Fibroblast of skin of left quadriceps (primary cell): ENCODE measurements at regions not wholly inside any gene's neighbourhood (a gene's known extent, or its start where the extent isn't known, plus 50 kb on each side); places are given as distances from the start of the nearest gene placed in this dataset.
A peak's percentile ranks its signal among the peaks of the same experiment; 100 is the strongest.
"Not testable (repeated sequence)": the region's sequence is repeated elsewhere in the genome, so short reads cannot be mapped to it uniquely, and the experiment has no call there.

ENCODE experiments used
- DNase-seq, 2 experiments: peaks; one replicate each; pipeline ENCODE4 v3.0.0-alpha.2; 2013; ENCODE audit warnings: low read depth in 2 of 2

DNA sequence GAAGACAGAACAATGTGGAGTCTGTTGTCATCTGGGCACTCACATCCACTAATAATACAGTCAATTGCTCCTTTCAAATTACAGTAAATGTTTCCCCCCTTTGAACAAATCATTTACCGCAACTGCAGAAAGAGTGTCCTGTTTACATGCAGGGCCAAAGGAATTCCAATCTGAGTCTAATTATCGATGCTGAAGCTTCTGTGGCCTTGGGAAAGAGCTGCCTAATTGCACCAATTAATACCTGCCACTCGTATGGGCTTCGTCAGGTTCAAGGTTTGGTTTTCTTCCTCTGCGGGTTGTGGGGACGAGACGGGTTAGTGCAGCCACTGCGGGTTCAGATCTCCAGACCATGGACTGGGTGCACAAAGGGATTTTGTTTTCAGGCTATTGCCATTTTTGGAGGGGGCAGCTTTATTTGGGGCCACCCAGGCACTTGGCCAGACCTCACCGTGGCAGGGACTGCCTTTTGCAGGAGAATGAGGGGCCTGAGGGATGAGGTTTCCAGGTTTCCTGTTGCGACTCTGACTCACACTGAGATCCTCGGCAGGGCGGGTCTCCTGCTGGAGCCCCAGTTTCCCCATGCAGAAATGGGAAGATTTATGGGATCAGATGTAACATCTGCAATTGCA, 147.6 kb downstream of the MIAT start:
- DNase-seq = peak; percentile 49 to 56

DNA sequence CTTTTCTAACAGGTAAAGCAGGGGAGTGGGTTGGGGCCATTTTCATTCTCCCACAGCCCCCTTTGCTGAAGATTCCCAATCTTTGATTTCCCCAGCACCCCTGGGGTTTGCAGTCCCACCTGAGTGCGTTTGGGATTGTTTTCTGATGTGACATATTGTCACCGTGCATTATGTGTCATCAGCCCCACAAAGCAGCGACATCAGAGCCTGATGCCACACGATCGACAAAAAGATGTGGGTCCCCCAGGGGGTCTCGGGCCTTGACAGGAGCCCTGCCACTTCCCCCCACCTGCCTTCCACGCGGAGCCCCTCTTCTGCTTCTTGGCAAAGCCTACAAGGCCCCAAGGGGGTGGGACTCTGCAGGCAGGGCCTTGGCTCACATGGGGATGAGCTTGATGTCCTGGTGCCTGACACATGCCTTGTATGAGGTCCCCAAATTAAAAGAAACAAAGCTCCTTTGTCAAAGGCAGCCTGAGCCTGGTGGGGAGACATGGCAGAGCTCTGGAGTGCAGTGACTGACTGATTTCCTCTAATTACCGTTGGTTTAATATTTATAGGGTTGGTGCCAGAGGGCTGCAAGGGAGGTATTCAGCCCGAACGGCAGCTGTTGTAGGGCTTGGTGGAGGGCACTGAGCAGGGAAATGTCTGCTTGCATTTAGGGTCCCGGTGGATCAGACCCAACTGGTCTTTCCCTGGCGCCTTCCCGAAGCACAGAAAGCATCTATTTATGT, 149.2 kb downstream of the MIAT start:
- DNase-seq = no peak

DNA sequence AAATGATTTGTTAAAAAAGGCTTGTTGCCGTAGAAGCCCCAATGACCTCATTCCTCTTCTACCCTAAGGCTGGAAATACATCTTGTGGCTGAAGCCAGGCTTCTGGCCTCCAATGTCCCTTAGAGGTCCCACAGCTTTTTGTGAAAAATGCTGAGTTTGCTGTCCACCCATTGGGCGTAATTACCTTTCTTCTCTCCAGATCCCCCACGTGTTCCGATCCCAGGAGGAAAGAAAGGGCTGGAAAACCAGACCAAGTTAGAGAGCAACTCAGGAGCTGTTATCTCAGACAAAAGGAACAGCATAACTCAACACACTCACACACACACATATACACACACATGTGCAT, 154.2 kb downstream of the MIAT start:
- DNase-seq = no peak

DNA sequence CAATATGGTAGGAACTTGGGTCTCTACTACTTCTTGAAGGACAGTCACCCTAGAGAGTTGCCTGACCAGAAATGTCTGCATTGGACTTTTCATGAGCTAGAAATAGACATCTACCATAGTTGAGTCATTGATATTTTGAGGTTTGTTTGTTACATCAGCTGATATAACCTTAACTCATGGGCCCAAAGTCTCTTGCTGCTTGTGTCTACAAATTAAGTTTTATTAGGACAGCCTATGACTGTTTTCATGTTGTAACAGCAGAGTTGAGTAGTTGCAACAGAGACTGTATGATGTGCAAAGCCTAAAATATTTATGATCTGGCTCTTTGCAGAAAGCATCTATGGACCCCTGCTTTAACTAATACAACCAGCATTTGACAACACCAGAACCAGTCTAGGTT, 155.3 kb downstream of the MIAT start:
- DNase-seq = no peak

DNA sequence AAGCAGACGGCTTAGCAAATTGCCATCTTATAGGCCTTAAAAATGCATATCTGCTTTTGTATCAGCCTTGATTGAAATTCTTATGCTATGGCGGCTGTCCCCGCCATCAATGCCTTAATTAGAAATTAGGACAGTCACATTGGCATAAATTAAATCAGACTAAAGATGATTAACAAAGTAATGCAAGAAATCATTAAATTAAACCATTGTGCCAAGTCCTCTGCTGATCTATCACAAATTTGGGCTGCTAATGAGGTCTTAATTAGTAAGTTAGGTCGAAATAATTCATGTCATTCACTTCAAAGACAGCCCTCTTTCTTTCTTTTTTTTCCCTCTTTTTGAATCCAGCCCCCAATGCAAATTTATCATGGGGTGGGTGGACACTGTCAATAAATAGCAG, 159.3 kb downstream of the MIAT start:
- DNase-seq = no peak

DNA sequence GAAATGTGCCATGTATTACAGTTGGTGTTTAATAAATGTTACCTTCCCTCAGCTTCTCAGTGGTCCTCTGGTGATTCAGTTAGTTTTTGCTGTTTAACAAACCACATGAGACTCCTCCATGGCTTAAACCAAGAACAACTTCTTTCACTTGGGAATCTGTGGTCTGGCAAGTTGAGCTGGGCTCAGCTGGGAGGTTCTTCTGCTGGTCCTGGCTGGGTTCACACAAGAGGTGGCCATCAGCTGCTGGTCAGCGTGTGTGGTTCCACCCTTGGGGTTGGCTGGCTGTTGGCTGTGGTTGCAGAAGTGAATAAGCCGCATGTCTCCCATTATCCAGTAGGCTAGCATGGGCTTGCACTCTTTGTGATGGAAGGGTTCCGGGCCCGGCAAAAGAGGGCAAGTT, 160.5 kb downstream of the MIAT start:
- DNase-seq = no peak

DNA sequence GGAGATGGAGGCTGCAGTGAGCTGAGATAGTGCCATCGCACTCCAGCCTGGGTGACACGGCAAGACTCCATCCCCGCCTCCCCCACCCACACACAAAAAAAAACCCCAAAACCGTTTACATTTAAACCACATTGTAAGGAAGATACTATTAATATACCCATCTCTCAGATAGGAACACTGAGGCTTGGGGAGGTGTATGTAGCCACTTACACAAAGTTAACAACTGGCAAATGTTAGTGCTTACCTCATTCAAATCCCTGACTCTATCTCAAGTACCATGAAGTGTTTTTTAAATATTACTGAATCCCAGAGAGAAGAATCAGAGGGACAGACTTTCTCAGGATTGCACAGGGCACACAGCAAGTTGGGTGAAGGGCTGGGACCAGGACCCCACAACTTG, 164.5 kb downstream of the MIAT start:
- DNase-seq = no peak

DNA sequence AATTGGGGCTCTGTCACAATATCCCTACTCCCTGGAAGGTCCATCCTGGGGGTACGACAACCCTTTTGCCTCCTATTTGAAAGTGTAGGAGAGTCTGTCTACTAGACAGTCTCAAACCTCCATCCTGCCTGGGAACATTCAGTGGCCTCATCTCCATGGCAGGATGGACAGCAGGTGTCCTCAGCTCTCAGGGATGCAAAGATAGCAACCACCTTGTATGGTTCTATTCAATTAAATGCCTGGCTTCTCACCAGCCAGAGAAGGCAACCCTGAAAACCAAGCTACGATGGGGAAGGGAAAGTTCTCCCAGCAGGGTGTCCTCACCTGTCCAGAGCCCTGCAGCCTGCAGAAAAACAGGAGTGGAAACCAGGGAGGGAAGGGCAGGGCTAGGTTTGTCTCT, 164.9 kb downstream of the MIAT start:
- DNase-seq = no peak

DNA sequence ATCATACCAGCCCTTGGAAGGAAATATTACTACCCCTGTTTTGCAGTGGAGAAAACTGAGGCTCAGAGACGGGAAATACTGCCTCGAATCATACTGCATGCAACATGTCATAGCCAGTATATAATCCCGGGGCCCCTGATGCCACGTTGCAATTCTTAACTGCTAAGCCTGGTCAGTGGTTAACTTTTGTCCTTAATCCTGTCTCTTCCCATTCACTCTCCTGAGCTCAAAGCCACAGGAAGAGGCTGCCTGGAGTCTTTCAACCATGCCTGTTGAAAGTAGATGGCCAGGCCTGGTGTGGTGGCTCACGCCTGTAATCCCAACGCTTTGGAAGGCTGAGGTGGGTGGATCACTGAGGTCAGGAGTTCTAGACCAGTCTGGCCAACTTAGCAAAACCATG, 166.6 kb downstream of the MIAT start:
- DNase-seq = no peak

DNA sequence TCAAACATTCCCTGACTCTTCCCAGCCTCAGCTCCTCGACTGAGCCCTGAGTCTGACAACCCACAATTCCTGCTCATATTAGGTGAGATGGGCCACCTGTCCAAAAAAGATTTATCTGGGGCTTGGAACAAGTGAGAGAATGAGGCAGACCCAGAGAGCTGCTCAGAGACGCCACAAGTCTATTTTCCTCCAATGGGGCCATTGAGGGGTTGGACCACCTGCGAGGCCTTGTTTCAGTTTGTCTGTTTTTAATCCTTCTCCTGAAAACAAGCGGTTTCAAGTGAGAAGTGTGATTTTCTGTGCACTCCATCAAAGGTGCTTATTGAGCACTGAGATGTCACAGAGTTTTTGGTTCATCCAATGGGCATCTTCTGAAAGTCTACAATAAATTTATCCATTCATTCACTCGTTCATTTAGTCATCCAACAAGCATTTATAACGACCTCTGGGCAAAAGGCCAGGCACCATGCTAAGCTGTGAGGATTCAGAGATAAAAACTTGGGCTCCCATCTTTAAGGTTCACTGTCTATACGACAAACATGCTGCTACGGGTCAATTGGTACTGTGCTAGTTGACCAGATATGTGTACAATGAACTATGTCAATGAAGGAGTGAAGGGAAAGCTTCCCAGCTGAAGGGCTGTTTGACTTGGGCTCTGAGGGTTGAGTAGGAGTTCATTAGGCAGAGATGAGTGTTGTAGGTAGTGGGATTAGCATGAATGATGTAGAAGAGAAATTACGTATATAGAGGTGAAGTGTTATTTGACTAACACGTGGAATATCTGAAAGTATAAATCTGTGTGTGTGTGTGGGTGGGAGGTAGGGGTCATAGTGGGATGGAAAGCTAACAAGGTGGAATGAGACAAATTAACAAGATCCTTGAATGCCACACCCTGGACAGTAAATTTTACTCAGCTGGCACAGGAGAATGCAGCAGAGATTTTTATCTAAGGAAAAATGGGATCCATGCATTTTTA, 168.9 kb downstream of the MIAT start:
- no peak for DNase-seq

DNA sequence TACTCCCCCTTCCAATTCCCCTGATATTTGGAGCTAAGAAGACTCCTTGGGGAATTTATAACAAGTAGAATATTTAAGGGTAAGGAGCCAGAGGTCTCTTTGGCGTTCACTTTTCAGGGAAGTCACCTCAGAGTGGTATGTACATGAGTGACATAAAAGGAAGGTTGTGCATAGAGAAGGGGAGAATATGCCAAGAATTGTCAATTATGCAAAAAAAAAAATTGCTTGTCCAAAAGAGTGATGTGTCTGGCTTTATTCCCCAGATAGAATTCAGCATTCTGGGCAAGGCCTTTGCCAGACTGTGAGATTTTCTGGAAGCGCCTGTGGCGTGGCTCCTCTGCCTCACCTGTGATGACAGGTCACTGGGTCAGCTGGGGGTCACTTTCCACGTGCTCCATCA, 170.2 kb downstream of the MIAT start:
- no peak for DNase-seq

DNA sequence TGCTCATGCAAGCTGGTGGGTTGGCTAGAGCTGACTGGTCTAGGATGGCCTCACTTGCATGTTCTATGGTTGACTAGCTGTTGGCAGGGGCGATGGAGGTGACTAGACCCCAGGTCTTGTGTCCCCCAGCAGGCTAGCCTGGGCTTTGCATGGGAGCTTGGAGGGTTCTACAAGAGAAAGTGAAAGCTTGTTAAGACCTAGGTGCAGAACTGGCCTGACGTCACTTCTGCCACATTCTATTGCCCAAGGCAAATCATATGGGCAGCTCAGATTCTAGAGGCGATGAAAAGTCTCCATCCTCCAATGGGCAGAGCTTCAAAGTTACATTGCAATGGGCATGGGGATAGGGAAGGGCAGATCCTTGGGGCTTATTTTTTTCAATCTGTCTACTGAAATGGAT, 170.9 kb downstream of the MIAT start:
- DNase-seq = no peak

DNA sequence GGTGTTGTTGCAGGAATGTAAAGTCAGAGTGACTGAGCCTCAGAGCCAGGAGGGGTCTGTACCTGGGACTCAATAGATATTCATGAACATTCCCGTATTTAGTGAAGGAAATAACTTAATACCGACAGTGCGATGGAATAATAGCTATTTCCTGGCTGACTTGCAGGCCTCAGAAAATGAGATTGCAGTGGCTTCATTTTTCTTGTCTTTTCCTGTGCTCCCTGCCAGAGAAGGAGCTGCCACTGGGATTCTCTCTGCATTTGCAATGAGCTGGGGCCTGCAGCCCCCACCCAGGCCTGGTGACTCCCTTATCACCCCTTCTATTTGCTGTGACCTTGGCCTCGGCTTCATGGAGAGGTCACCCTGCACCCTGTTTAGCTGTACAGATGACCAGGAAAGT, 173.4 kb downstream of the MIAT start:
- no peak for DNase-seq

DNA sequence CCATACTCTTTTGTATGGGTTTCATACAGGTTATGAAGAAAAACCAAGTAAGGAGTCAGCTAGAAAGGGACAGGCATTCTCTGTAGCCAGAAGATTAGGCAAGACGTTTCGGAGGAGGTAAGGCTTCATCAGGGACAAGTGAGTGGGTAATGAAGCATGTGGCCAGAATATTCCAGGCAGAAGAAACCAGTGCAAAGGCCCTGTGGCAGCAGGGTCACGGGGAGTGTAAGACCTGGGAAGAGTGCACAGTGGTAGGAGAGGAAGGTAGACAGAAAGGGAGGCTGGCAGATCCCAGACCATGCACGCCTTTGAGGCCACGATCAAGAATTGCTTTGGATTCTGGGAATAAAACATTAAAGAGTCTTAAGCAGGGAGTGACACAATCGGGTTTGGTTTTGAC, 177.6 kb downstream of the MIAT start:
- DNase-seq = no peak

DNA sequence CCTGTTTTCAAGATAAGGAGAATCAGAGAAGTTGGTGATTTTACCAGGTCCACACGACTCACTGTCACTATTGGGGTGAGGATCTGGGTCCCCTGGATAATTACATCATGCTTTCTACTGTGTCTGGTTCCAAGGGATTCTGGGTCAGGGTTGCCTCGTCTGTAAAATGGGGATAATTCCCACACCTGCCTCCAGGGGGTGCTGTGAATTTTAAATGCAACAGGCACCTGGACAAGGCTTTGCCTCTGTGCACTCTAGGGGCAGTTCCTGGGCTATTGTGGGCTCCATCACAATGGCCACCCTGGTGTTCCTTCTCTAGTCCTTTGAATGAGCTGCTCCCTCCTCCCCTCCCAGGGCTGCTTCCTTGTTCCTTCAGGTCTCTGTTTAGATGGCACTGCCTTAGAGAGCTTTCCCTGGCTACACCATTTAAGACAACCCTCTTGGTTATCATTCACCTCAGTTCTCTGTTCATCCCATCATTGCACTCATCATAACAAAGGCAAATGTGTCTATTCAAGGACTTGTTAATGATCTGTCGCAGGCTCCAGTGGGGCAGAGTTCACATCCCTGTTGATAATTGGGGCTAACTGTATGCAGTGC, 178.6 kb downstream of the MIAT start:
- DNase-seq = no peak

DNA sequence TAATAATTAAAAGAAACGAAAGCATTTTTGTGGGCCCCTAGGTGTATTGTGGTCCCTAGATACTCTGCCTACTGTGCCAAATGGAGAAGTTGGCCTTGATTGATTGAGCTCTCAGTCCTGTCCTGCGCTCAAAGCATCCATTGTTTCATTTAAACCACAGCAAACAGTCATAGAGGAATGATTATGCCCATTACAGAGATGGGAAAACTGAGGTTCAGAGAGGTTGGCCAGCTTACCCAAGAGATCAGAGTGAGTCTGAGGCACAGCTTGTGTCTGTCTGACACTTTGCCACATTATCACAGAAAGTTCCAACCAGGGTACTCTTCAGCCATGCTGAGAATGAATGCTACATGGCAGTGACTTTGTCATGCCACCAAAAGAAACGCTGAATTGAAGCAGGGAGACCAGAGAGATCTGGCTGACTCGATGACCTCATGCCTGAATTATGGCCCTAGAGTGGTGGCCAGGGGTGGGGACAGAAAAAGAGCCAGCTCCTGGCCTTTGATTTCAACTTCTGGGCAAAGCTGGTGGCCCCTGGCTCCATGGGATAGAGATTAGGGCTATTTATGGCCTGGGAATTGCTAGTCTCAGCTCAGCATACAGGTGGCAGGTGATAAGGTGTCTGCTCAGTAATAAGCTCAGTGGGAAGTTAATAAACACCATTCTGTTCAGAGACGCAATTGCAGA, 180.5 kb downstream of the MIAT start:
- no peak for DNase-seq

DNA sequence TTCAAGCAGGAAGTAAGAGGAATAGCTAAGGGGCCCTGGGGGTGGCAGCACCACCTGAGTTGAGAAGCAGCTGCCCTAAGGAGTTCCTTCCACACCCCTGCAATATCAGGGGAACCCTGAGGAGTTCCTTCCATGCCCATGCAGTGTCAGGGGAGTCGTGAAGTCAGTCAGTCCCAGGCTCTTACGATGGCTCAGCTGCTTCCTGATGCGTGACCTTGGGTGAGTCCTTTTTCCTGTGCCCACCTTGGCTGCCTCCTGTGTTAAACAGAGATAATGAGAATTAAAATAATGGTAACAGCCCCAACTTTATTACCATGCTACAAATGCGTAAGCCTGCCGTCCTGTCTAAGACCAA, 181.1 kb downstream of the MIAT start:
- no peak for DNase-seq

DNA sequence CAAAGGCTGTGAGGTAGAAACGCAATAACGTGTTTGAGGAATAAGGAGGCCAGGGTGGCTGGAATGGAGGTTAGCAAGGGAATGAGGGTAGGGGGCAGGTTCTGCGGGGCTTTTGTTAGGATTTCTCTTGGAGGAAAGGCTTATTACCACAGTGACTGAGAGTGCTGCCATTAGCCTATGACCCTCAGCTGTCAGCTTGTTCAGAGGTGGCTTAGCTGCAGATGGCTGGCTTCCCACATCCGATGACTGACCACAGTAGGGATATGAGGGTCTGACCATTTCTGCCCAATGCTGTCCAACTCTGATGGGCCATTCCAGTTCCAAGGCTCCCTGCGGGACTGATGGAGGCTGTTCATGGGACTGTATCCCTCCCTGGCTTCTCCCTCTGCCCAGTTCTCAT, 181.8 kb downstream of the MIAT start:
- no peak for DNase-seq

DNA sequence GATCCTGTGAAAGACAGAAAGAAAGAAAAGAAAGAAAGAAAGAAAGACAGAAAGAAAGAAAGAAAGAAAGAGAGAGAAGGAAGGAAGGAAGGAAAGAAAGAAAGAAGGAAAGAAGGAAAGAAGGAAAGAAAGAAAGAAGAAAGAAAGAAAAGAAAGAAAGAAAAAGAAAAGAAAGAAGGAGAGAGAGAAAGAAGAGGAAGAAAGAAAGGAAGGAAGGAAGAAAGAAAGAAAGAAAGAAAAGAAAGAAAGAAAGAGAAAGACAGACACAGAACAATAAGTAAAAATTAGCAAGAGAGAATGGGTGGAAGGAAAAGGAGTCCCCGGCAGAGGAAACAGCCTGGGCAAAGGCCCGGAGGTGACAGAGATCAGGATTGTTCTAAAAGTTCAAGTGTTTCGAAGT, 183.4 kb downstream of the MIAT start:
- not testable (repeated sequence) for DNase-seq

DNA sequence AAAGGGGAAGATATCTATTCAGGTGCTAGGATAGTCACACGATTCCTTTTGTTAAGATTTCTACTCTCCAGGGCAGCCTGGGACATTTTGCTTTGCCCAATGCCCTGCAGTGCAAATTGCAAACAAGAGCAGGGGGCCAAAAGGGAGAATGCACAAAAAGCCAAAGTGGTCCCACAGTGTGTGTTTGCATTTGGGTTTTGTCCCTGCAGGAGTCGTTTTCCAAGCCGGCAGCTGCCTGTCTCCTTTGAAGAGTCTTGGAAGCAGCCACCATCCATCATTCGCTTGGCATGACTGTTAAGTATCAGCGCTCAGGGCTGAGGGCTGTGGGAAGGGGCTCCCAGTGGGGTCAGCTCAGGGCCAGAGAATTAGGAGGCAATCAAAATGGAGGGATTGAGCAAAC, 184.7 kb downstream of the MIAT start:
- DNase-seq = no peak

DNA sequence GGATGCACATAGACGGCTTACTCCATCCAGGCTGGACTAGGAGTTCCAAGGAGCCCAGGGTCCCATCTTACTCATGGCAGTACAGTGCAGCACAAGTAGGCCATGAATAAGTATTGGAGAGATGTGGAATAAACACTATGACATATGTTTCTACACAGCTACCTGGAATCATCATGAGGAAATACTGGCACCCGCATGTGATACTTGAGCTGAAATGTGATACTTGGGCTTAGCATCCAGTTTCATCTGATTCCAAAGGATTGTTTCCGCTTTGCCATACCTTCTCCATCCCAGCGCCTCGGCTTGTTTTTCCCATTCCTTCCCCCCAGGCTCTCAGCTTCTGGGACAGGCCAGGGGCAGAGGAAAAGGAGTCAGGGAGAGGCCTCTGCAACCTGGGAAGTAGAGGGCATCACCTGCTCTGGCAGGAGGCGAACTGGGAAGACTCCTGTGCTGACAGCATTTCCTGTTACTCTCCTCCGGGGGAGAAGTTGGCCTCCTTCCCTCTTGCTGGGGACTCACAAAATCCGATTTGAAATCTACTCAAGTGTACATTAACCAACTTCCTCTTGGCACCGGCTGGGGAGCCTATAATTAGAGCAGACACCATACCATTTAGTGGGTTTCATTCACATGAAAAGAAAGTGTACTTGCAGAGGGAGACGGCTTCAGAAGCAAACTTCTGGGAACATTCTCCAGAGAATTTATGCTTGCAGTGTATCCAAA, 187.8 kb downstream of the MIAT start:
- DNase-seq = no peak
